ENCODE measurements at regions not wholly inside any gene's neighbourhood (a gene's known extent, or its start where the extent isn't known, plus 50 kb on each side); places are given as distances from the start of the nearest gene placed in this dataset.

- no peak for DNase-seq
- H3K4me1 ChIP-seq (ENCODE audit: control extremely low read depth in 1 of 4, control insufficient read depth in 4 of 4, insufficient read depth in 4 of 4, low read length in 3 of 4): no peaks in the 10 kb centered on the region
- H3K4me3 ChIP-seq (ENCODE audit: control insufficient read depth in 1 of 7, extremely low read depth in 1 of 7, insufficient read depth in 4 of 7, low read depth in 2 of 7, low read length in 6 of 7): no peak overlapping the region
- H3K27ac ChIP-seq (ENCODE audit: insufficient read depth in 1 of 2, low read depth in 1 of 2, low read length in 2 of 2, poor library complexity in 1 of 2, severe bottlenecking in 2 of 2): no peak overlapping the region
- no peaks in the 10 kb centered on the region for H3K36me3 ChIP-seq (ENCODE audit: control insufficient read depth in 4 of 4, insufficient read depth in 4 of 4, low read length in 3 of 4)
- H3K27me3 ChIP-seq (replicated peaks in 2 of 5; ENCODE audit: control insufficient read depth in 4 of 5, insufficient read depth in 5 of 5, low read length in 4 of 5): peaks cover 0 to 3% (median 0%) of the 10 kb centered on the region in 5 experiments
- CTCF ChIA-PET: no interaction called here
- 80% methylated on average over 1 of the region's 1 CpG for WGBS (ENCODE audit: insufficient coverage)
- H3K9me3 ChIP-seq (ENCODE audit: control extremely low read depth in 1 of 5, control insufficient read depth in 4 of 5, insufficient read depth in 2 of 5, low read depth in 1 of 5, low read length in 4 of 5): no peaks in the 10 kb centered on the region
- POLR2A ChIA-PET: interaction anchor here (0.5 kb wide), 1 partner anchor 411 kb away, joined by 5 read pairs; no protein-coding TSS in a partner anchor
Observed at GRCh38 chr20:10924644-10925201, 250.9 kb upstream of the JAG1 start.

- ChIA-PET POLR2A (no interaction called here), CTCF (no interaction called here)
- H3K9me3 ChIP-seq (ENCODE audit: control extremely low read depth in 1 of 5, control insufficient read depth in 4 of 5, insufficient read depth in 2 of 5, low read depth in 1 of 5, low read length in 4 of 5): no peaks in the 10 kb centered on the region
- 50% methylated on average over 2 of the region's 3 CpGs for WGBS (ENCODE audit: insufficient coverage)
- no peaks in the 10 kb centered on the region for H3K36me3 ChIP-seq (ENCODE audit: control insufficient read depth in 4 of 4, insufficient read depth in 4 of 4, low read length in 3 of 4)
- peaks cover 0 to 3% (median 0%) of the 10 kb centered on the region in 5 experiments for H3K27me3 ChIP-seq (replicated peaks in 2 of 5; ENCODE audit: control insufficient read depth in 4 of 5, insufficient read depth in 5 of 5, low read length in 4 of 5)
- no peak overlapping the region for H3K27ac ChIP-seq (ENCODE audit: insufficient read depth in 1 of 2, low read depth in 1 of 2, low read length in 2 of 2, poor library complexity in 1 of 2, severe bottlenecking in 2 of 2)
- no peak for DNase-seq
- H3K4me3 ChIP-seq (ENCODE audit: control insufficient read depth in 1 of 7, extremely low read depth in 1 of 7, insufficient read depth in 4 of 7, low read depth in 2 of 7, low read length in 6 of 7): no peak overlapping the region
- no peaks in the 10 kb centered on the region for H3K4me1 ChIP-seq (ENCODE audit: control extremely low read depth in 1 of 4, control insufficient read depth in 4 of 4, insufficient read depth in 4 of 4, low read length in 3 of 4)
Observed at GRCh38 chr20:10925767-10926166, 252.0 kb upstream of the JAG1 start.

GRCh38 chr20:10927011-10927583 is 253.3 kb upstream of the JAG1 start:
- Histone ChIP-seq H3K4me1 (ENCODE audit: control extremely low read depth in 1 of 4, control insufficient read depth in 4 of 4, insufficient read depth in 4 of 4, low read length in 3 of 4) (no peaks in the 10 kb centered on the region), H3K27me3 (replicated peaks in 2 of 5; ENCODE audit: control insufficient read depth in 4 of 5, insufficient read depth in 5 of 5, low read length in 4 of 5) (peaks cover 0 to 3% (median 0%) of the 10 kb centered on the region in 5 experiments), H3K4me3 (ENCODE audit: control insufficient read depth in 1 of 7, extremely low read depth in 1 of 7, insufficient read depth in 4 of 7, low read depth in 2 of 7, low read length in 6 of 7) (no peak overlapping the region), H3K9me3 (ENCODE audit: control extremely low read depth in 1 of 5, control insufficient read depth in 4 of 5, insufficient read depth in 2 of 5, low read depth in 1 of 5, low read length in 4 of 5) (no peaks in the 10 kb centered on the region), H3K27ac (ENCODE audit: insufficient read depth in 1 of 2, low read depth in 1 of 2, low read length in 2 of 2, poor library complexity in 1 of 2, severe bottlenecking in 2 of 2) (no peak overlapping the region), H3K36me3 (ENCODE audit: control insufficient read depth in 4 of 4, insufficient read depth in 4 of 4, low read length in 3 of 4) (no peaks in the 10 kb centered on the region)
- CTCF ChIA-PET: interaction anchor here (0.5 to 1.2 kb wide), 2 partner anchors 12 to 385 kb away, joined by 3 read pairs; no protein-coding TSS in a partner anchor
- POLR2A ChIA-PET: no interaction called here
- WGBS (ENCODE audit: insufficient coverage): 91% methylated on average over 4 of the region's 5 CpGs
- no peak for DNase-seq

- H3K27me3 ChIP-seq (replicated peaks in 2 of 5; ENCODE audit: control insufficient read depth in 4 of 5, insufficient read depth in 5 of 5, low read length in 4 of 5): peaks cover 0 to 3% (median 0%) of the 10 kb centered on the region in 5 experiments
- ChIA-PET CTCF (interaction anchor here (1.2 kb wide), 1 partner anchor 11 kb away, joined by 3 read pairs; no protein-coding TSS in a partner anchor), POLR2A (no interaction called here)
- no peak overlapping the region for H3K27ac ChIP-seq (ENCODE audit: insufficient read depth in 1 of 2, low read depth in 1 of 2, low read length in 2 of 2, poor library complexity in 1 of 2, severe bottlenecking in 2 of 2)
- H3K9me3 ChIP-seq (ENCODE audit: control extremely low read depth in 1 of 5, control insufficient read depth in 4 of 5, insufficient read depth in 2 of 5, low read depth in 1 of 5, low read length in 4 of 5): no peaks in the 10 kb centered on the region
- WGBS (ENCODE audit: insufficient coverage): 87% methylated on average over 6 of the region's 11 CpGs
- no peak overlapping the region for H3K4me3 ChIP-seq (ENCODE audit: control insufficient read depth in 1 of 7, extremely low read depth in 1 of 7, insufficient read depth in 4 of 7, low read depth in 2 of 7, low read length in 6 of 7)
- H3K36me3 ChIP-seq (ENCODE audit: control insufficient read depth in 4 of 4, insufficient read depth in 4 of 4, low read length in 3 of 4): no peaks in the 10 kb centered on the region
- H3K4me1 ChIP-seq (ENCODE audit: control extremely low read depth in 1 of 4, control insufficient read depth in 4 of 4, insufficient read depth in 4 of 4, low read length in 3 of 4): no peaks in the 10 kb centered on the region
- DNase-seq: no peak
Observed at GRCh38 chr20:10927936-10928840, 254.4 kb upstream of the JAG1 start.

- H3K36me3 ChIP-seq (ENCODE audit: control insufficient read depth in 4 of 4, insufficient read depth in 4 of 4, low read length in 3 of 4): no peaks in the 10 kb centered on the region
- WGBS (ENCODE audit: insufficient coverage): 100% methylated on average over 2 of the region's 2 CpGs
- H3K4me3 ChIP-seq (ENCODE audit: control insufficient read depth in 1 of 7, extremely low read depth in 1 of 7, insufficient read depth in 4 of 7, low read depth in 2 of 7, low read length in 6 of 7): no peak overlapping the region
- ChIA-PET CTCF (no interaction called here), POLR2A (no interaction called here)
- H3K27ac ChIP-seq (ENCODE audit: insufficient read depth in 1 of 2, low read depth in 1 of 2, low read length in 2 of 2, poor library complexity in 1 of 2, severe bottlenecking in 2 of 2): no peak overlapping the region
- H3K4me1 ChIP-seq (ENCODE audit: control extremely low read depth in 1 of 4, control insufficient read depth in 4 of 4, insufficient read depth in 4 of 4, low read length in 3 of 4): no peaks in the 10 kb centered on the region
- no peaks in the 10 kb centered on the region for H3K9me3 ChIP-seq (ENCODE audit: control extremely low read depth in 1 of 5, control insufficient read depth in 4 of 5, insufficient read depth in 2 of 5, low read depth in 1 of 5, low read length in 4 of 5)
- DNase-seq: no peak
- peaks cover 0 to 2% (median 0%) of the 10 kb centered on the region in 5 experiments for H3K27me3 ChIP-seq (replicated peaks in 2 of 5; ENCODE audit: control insufficient read depth in 4 of 5, insufficient read depth in 5 of 5, low read length in 4 of 5)
Observed at GRCh38 chr20:10928841-10929421, 255.1 kb upstream of the JAG1 start.

GRCh38 chr20:10935658-10936402 is 262.0 kb upstream of the JAG1 start:
- no peak overlapping the region for H3K4me3 ChIP-seq (ENCODE audit: control insufficient read depth in 1 of 7, extremely low read depth in 1 of 7, insufficient read depth in 4 of 7, low read depth in 2 of 7, low read length in 6 of 7)
- no peak overlapping the region for H3K27ac ChIP-seq (ENCODE audit: insufficient read depth in 1 of 2, low read depth in 1 of 2, low read length in 2 of 2, poor library complexity in 1 of 2, severe bottlenecking in 2 of 2)
- no peaks in the 10 kb centered on the region for H3K9me3 ChIP-seq (ENCODE audit: control extremely low read depth in 1 of 5, control insufficient read depth in 4 of 5, insufficient read depth in 2 of 5, low read depth in 1 of 5, low read length in 4 of 5)
- no peaks in the 10 kb centered on the region for H3K4me1 ChIP-seq (ENCODE audit: control extremely low read depth in 1 of 4, control insufficient read depth in 4 of 4, insufficient read depth in 4 of 4, low read length in 3 of 4)
- POLR2A ChIA-PET: no interaction called here
- no peaks in the 10 kb centered on the region for H3K27me3 ChIP-seq (replicated peaks in 2 of 5; ENCODE audit: control insufficient read depth in 4 of 5, insufficient read depth in 5 of 5, low read length in 4 of 5)
- no peaks in the 10 kb centered on the region for H3K36me3 ChIP-seq (ENCODE audit: control insufficient read depth in 4 of 4, insufficient read depth in 4 of 4, low read length in 3 of 4)
- no peak for DNase-seq
- CTCF ChIA-PET: no interaction called here
- 94% methylated on average over 2 of the region's 5 CpGs for WGBS (ENCODE audit: insufficient coverage)
